AG04449 (cell line): ENCODE measurements at regions not wholly inside any gene's neighbourhood (a gene's known extent, or its start where the extent isn't known, plus 50 kb on each side); places are given as distances from the start of the nearest gene placed in this dataset.

Experiments
- CTCF ChIA-PET: fragments of 350-600 bp; formaldehyde crosslinking; extraction: SDS; loops from one replicate; lab custom pipeline; 2021; ENCODE audit warnings: antibody characterized with exemption; lab: Yijun Ruan, JAX
- POLR2A ChIA-PET: fragments of 400-600, 350-600 bp; formaldehyde crosslinking; extraction: SDS; loops from one replicate; lab custom pipeline; 2020; ENCODE audit warnings: antibody characterized with exemption, inconsistent platforms; lab: Yijun Ruan, JAX
- DNase-seq: peaks from one replicate; pipeline ENCODE4 v3.0.0-alpha.2; 2010; ENCODE audit warnings: low read depth, low spot score
- H3K4me3 ChIP-seq: 2 replicates; pipeline ENCODE4 v1.5.1; 2011; ENCODE audit warnings: low read depth, mild to moderate bottlenecking, control low read depth, low read length
- CTCF ChIP-seq: IDR thresholded peaks from one replicate; pipeline ENCODE4 v1.5.1; 2011; ENCODE audit warnings: mild to moderate bottlenecking, moderate library complexity, low read length, control low read depth, inconsistent platforms; ENCODE audit not compliant: insufficient read depth; ENCODE audit errors: missing control alignments

- ChIA-PET POLR2A (no interaction called here), CTCF (no interaction called here)
- TF ChIP-seq CTCF, result no peak
- no peak overlapping the region for H3K4me3 ChIP-seq
- DNase-seq, result no peak
These were observed 115.4 kb upstream of the PUDP start for GRCh38 chrX:7263330-7263729.

DNA sequence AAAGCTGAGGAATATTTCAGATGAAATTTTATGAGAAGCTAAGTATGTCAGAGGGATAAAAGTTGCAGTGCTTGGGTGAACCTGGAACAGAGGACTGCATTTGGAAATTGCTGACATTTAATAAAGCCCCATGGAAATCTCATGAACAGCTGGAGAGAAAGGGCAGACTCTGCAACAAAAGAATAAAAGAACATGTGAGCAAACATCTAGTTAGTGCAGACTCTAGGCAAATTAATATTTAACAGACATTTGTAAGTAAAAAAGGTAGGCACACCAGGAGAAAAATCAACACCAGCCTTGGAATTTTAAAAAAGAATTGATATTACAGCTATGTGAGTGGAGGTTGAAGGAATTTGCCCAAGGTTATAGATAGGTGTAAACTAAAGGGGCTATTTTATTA, 114.6 kb upstream of the PUDP start:
- ChIA-PET CTCF (no interaction called here), POLR2A (no interaction called here)
- TF ChIP-seq CTCF, result no peak
- no peak overlapping the region for H3K4me3 ChIP-seq
- DNase-seq, result no peak

DNA sequence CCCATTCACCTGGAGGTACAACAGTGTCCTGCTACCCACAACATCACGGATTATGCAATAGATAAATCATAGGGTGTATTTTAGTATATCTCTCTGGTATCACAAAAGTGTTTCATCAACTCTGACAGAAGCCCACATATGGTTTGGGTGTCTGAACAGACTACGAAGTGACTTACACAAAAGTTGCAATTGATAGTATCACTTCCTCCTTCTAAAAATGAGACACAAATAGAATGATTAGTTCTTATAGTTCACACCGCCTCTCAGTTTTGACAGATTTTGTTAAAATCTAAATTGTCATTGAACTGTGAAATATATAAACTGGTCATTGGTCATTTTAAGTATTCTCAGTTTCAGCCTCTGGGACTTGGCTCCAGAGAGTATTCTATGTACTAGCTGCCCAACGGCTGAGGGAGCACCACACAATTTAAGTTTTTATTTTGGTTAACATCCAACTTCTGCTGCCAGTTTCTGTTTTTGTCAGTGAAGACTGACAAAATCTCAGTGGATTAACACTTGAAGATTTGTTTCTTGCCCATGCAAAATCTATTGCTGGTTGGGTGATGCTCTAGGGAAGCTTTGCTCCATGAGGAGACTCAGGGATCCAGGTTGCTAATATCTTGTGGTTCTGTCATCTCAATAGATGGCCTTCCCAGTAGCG, 113.8 kb upstream of the PUDP start:
- POLR2A ChIA-PET, result no interaction called here
- CTCF ChIA-PET, result no interaction called here
- TF ChIP-seq CTCF, result no peak
- H3K4me3 ChIP-seq, result no peak overlapping the region
- no peak for DNase-seq

- no peak overlapping the region for H3K4me3 ChIP-seq
- no peak for TF ChIP-seq CTCF
- DNase-seq, result no peak
- ChIA-PET CTCF (no interaction called here), POLR2A (no interaction called here)
These were observed 106.2 kb upstream of the PUDP start for GRCh38 chrX:7254144-7254543.

GRCh38 chrX:7253565-7253964, 105.6 kb upstream of the PUDP start:
- H3K4me3 ChIP-seq, result no peak overlapping the region
- CTCF ChIA-PET, result no interaction called here
- POLR2A ChIA-PET, result no interaction called here
- no peak for TF ChIP-seq CTCF
- no peak for DNase-seq

DNA sequence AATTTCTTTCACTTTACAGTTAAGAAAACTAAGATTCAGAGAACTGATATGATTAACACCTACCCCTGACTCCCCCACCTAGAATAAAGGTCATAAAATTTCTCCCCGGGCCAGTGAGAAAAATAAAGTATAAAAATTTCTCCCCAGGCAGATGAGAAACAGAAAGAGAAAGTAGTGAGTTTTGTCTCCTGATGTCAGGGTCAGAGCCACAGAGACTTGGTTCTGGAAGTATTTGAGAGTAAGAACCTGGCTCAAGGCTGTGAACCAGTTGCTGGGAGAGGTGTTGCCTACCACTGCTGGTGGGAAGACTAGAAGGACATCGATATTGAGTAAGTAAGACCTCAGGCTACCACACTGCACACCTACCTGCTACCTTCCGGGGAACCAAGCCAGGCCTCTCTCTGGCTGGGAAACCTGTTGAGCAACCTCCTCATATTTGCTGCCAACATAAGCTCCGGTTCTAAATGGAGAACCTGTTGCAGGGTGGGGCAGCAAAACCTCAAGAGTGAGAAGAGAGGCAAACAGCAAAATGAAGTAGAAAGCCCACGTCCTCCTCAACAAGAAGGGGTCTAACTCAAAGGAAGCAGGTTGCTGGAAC, 104.2 kb upstream of the PUDP start:
- H3K4me3 ChIP-seq, result no peak overlapping the region
- no peak for TF ChIP-seq CTCF
- ChIA-PET CTCF (no interaction called here), POLR2A (no interaction called here)
- DNase-seq, result no peak
